Ramos (cell line): ENCODE measurements at regions not wholly inside any gene's neighbourhood (a gene's known extent, or its start where the extent isn't known, plus 50 kb on each side); places are given as distances from the start of the nearest gene placed in this dataset.

Experiments
- in situ Hi-C: fragments of 300-500 bp; cut with MboI; formaldehyde crosslinking; loops from one replicate; pipeline ENCODE4 v1.14.3; 2022; ENCODE audit warnings: low sequenced_read_pairs; ENCODE audit not compliant: unreplicated experiment

GRCh38 chr4:64508089-64508488 is 98.8 kb upstream of the TECRL start:
- in situ Hi-C loops, result no loop called here

- in situ Hi-C loops, result no loop called here
Observed at GRCh38 chr4:64503945-64504675, 94.9 kb upstream of the TECRL start.

- in situ Hi-C loops, result no loop called here
Observed at GRCh38 chr4:64503416-64503815, 94.2 kb upstream of the TECRL start.

- in situ Hi-C loops, result no loop called here
Observed at GRCh38 chr4:64497491-64497890, 88.2 kb upstream of the TECRL start.

GRCh38 chr4:64495946-64496345 is 86.7 kb upstream of the TECRL start:
- in situ Hi-C loops, result no loop called here

- in situ Hi-C loops, result no loop called here
Observed at GRCh38 chr4:64489628-64490027, 80.4 kb upstream of the TECRL start.

GRCh38 chr4:64479338-64479737 is 70.1 kb upstream of the TECRL start:
- in situ Hi-C loops, result no loop called here

- in situ Hi-C loops, result no loop called here
Observed at GRCh38 chr4:64477127-64477526, 67.9 kb upstream of the TECRL start.

- in situ Hi-C loops, result no loop called here
Observed at GRCh38 chr4:64465263-64465662, 56.0 kb upstream of the TECRL start.

GRCh38 chr4:64464581-64464980 is 55.3 kb upstream of the TECRL start:
- in situ Hi-C loops, result no loop called here
